B cell (primary cell): ENCODE measurements at regions not wholly inside any gene's neighbourhood (a gene's known extent, or its start where the extent isn't known, plus 50 kb on each side); places are given as distances from the start of the nearest gene placed in this dataset.

ENCODE experiments used
- CTCF ChIP-seq: fragments of 200-600 bp; IDR thresholded peaks from one replicate; pipeline ENCODE4 v1.8.0; 2022; ENCODE audit warnings: antibody characterized with exemption, mild to moderate bottlenecking
- EZH2 ChIP-seq: IDR thresholded peaks from 2 replicates; pipeline ENCODE4 v1.6.1; 2012; ENCODE audit warnings: borderline replicate concordance, low read depth, mild to moderate bottlenecking, moderate library complexity, low read length; ENCODE audit not compliant: insufficient read depth, poor library complexity, severe bottlenecking

GRCh38 chr20:16171180-16171579 is 402.1 kb downstream of the KIF16B start:
- TF ChIP-seq CTCF: no peak
- TF ChIP-seq EZH2: no peak
